Caco-2 (cell line): ENCODE measurements at regions not wholly inside any gene's neighbourhood (a gene's known extent, or its start where the extent isn't known, plus 50 kb on each side); places are given as distances from the start of the nearest gene placed in this dataset.

ENCODE experiments used
- BruUV-seq: library from RNA; stranded (reverse); fragments of 400-500 nt; replicated peaks from 2 replicates; lab custom pipeline; 2021; lab: Mats Ljungman, UMichigan
- CTCF ChIA-PET: fragments of 300-600 bp; sonication (Branson Sonifier 250); formaldehyde crosslinking; loops from one replicate; lab custom pipeline; 2022; ENCODE audit warnings: antibody characterized with exemption; lab: Charles Lee
- POLR2A ChIA-PET: fragments of 300-600 bp; sonication (Branson Sonifier 250); formaldehyde crosslinking; loops from one replicate; lab custom pipeline; 2022; ENCODE audit warnings: antibody characterized with exemption; lab: Charles Lee
- DNase-seq, 2 experiments: peaks; one replicate each; pipeline versions ENCODE4 v3.0.0 to v3.0.0-alpha.2; 2020 to 2022
- H3K27me3 ChIP-seq: replicated peaks from 2 replicates; pipeline ENCODE4 v1.6.0; 2011; ENCODE audit warnings: low read length; ENCODE audit not compliant: control insufficient read depth, insufficient read depth
- H3K36me3 ChIP-seq: 2 replicates; pipeline ENCODE4 v1.5.1; 2011; ENCODE audit warnings: low read length; ENCODE audit not compliant: control insufficient read depth, insufficient read depth
- H3K4me1 ChIP-seq: fragments of 250-450 bp; sonication (Bioruptor Pico); 2 replicates; pipeline ENCODE4 v1.5.1; 2020; ENCODE audit warnings: mild to moderate bottlenecking
- H3K4me3 ChIP-seq: 2 replicates; pipeline ENCODE4 v1.5.1; 2011; ENCODE audit warnings: low read depth, mild to moderate bottlenecking, control low read depth, low read length
- H3K9me3 ChIP-seq: fragments of 250-450 bp; sonication (Bioruptor Pico); 2 replicates; pipeline ENCODE4 v1.5.1; 2020; ENCODE audit warnings: mild to moderate bottlenecking, moderate library complexity
- H3K27ac Mint-ChIP-seq: one replicate; pipeline ENCODE4 v1.8.0; 2022; ENCODE audit warnings: mixed read lengths; ENCODE audit not compliant: unreplicated experiment
- H3K27me3 Mint-ChIP-seq: one replicate; pipeline ENCODE4 v1.8.0; 2022; ENCODE audit warnings: mixed read lengths; ENCODE audit not compliant: insufficient read depth, unreplicated experiment
- H3K36me3 Mint-ChIP-seq: one replicate; pipeline ENCODE4 v1.8.0; 2022; ENCODE audit warnings: mild to moderate bottlenecking, mixed read lengths; ENCODE audit not compliant: insufficient read depth, unreplicated experiment
- H3K4me1 Mint-ChIP-seq: one replicate; pipeline ENCODE4 v1.8.0; 2022; ENCODE audit warnings: low read depth, mixed read lengths; ENCODE audit not compliant: unreplicated experiment
- H3K4me3 Mint-ChIP-seq: one replicate; pipeline ENCODE4 v1.8.0; 2022; ENCODE audit warnings: mild to moderate bottlenecking, moderate library complexity, mixed read lengths; ENCODE audit not compliant: unreplicated experiment
- H3K9me3 Mint-ChIP-seq: one replicate; pipeline ENCODE4 v1.8.0; 2022; ENCODE audit warnings: mixed read lengths; ENCODE audit not compliant: unreplicated experiment
- CTCF ChIP-seq, 2 experiments: fragments of 200-600 bp in 1 of 2; IDR thresholded peaks; 1 replicate in 1 of 2; 2 replicates in 1 of 2; pipeline versions ENCODE4 v1.5.1 to v1.8.0; 2011 to 2022; ENCODE audit warnings: antibody characterized with exemption in 1 of 2, control low read depth in 1 of 2, inconsistent platforms in 1 of 2, low read depth in 1 of 2, low read length in 1 of 2, mild to moderate bottlenecking in 1 of 2, moderate library complexity in 1 of 2; ENCODE audit not compliant: insufficient read depth in 1 of 2, severe bottlenecking in 1 of 2, unreplicated experiment in 1 of 2
- intact Hi-C: fragments of 100-400 bp; cut with micrococcal nuclease; formaldehyde crosslinking; loops from one replicate; pipeline ENCODE4 v1.10.0; 2022; ENCODE audit not compliant: unreplicated experiment

GRCh38 chr2:217437290-217437870, 565.4 kb downstream of the TNS1 start:
- TF ChIP-seq CTCF (IDR thresholded peaks at IDR 0.05; ENCODE audit: insufficient read depth in 1 of 2, low read depth in 1 of 2, low read length in 1 of 2, severe bottlenecking in 1 of 2, unreplicated experiment in 1 of 2) = no peak
- no peaks in the 10 kb centered on the region for H3K36me3 Mint-ChIP-seq
- no peak overlapping the region for H3K4me3 Mint-ChIP-seq
- no peak for DNase-seq
- H3K27ac Mint-ChIP-seq = no peak overlapping the region
- Histone ChIP-seq H3K9me3 (no peaks in the 10 kb centered on the region), H3K27me3 (no peaks in the 10 kb centered on the region), H3K4me3 (no peak overlapping the region), H3K4me1 (peaks cover 14% of the 10 kb centered on the region), H3K36me3 (no peaks in the 10 kb centered on the region)
- intact Hi-C loops = no loop called here
- POLR2A ChIA-PET = no interaction called here
- CTCF ChIA-PET = no interaction called here
- H3K4me1 Mint-ChIP-seq = peaks cover 27% of the 10 kb centered on the region
- H3K9me3 Mint-ChIP-seq = no peaks in the 10 kb centered on the region
- no peaks in the 10 kb centered on the region for H3K27me3 Mint-ChIP-seq
- BruUV-seq = no TSS peak

- intact Hi-C loops = no loop called here
- POLR2A ChIA-PET = no interaction called here
- CTCF ChIA-PET = no interaction called here
These were observed 566.4 kb downstream of the TNS1 start for GRCh38 chr2:217436386-217436785.

DNA sequence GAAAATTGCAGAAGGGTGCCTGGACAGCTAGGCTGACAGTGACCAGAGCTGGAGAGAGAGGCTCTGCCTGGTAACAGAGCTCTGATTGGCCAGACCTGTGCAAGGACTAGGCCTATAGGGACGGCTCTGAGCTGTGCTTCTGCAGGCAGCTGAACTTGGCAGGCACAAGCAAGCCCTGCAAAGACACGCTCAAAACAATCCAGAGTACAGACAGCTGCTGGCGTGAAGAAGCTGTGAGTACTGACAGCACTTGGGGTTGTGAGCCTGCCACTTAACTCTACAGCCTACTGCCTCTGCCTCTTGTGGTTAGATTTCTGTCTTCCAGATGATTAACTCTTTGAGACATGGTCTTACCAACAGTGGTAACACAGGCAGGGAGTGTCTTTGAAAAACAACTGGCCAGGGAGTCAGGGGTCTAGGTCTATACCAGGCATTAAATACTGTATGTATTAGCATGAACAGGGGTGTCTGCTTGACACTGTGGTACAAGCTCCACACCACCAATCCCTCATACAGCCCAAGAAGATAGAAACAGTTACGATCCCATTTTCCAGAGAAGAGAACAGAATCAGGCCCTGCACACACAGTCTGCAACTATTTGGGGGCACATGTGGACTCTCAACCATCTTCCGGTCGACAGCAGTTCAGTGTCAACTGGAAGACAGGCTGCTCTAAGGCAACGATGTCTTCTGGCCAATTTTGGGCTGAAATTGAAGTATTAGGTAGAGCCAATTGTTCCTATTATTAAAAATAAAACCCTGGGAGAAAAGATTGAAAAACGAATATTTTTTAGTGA, 568.4 kb downstream of the TNS1 start:
- no peak overlapping the region for H3K27ac Mint-ChIP-seq
- Histone ChIP-seq H3K27me3 (no peaks in the 10 kb centered on the region), H3K4me3 (no peak overlapping the region), H3K9me3 (no peaks in the 10 kb centered on the region), H3K36me3 (no peaks in the 10 kb centered on the region), H3K4me1 (peaks cover 14% of the 10 kb centered on the region)
- CTCF ChIA-PET = no interaction called here
- intact Hi-C loops = no loop called here
- no peaks in the 10 kb centered on the region for H3K9me3 Mint-ChIP-seq
- H3K4me3 Mint-ChIP-seq = no peak overlapping the region
- POLR2A ChIA-PET = no interaction called here
- peak; percentile 65 to 75 for DNase-seq
- peaks cover 27% of the 10 kb centered on the region for H3K4me1 Mint-ChIP-seq
- H3K27me3 Mint-ChIP-seq = no peaks in the 10 kb centered on the region
- H3K36me3 Mint-ChIP-seq = no peaks in the 10 kb centered on the region
- no TSS peak for BruUV-seq
- TF ChIP-seq CTCF (IDR thresholded peaks at IDR 0.05; ENCODE audit: insufficient read depth in 1 of 2, low read depth in 1 of 2, low read length in 1 of 2, severe bottlenecking in 1 of 2, unreplicated experiment in 1 of 2) = no peak

More at GRCh38 chr2:217436386-217436785, 566.4 kb downstream of the TNS1 start:
- no TSS peak for BruUV-seq
- Mint-ChIP-seq H3K4me3 (no peak overlapping the region), H3K4me1 (peaks cover 27% of the 10 kb centered on the region), H3K36me3 (no peaks in the 10 kb centered on the region), H3K9me3 (no peaks in the 10 kb centered on the region), H3K27me3 (no peaks in the 10 kb centered on the region), H3K27ac (no peak overlapping the region)
- H3K9me3 ChIP-seq = no peaks in the 10 kb centered on the region
- no peak for DNase-seq
- TF ChIP-seq CTCF (IDR thresholded peaks at IDR 0.05; ENCODE audit: insufficient read depth in 1 of 2, low read depth in 1 of 2, low read length in 1 of 2, severe bottlenecking in 1 of 2, unreplicated experiment in 1 of 2) = no peak
- H3K4me1 ChIP-seq = peaks cover 14% of the 10 kb centered on the region
- no peak overlapping the region for H3K4me3 ChIP-seq
- H3K36me3 ChIP-seq = no peaks in the 10 kb centered on the region
- no peaks in the 10 kb centered on the region for H3K27me3 ChIP-seq
